ENCODE measurements at regions not wholly inside any gene's neighbourhood (a gene's known extent, or its start where the extent isn't known, plus 50 kb on each side); places are given as distances from the start of the nearest gene placed in this dataset.

GRCh38 chr2:22329211-22330154 lies 1055.5 kb upstream of the KLHL29 start:
- Histone ChIP-seq H3K4me3 (no peak overlapping the region), H3K9ac (ENCODE audit: low read depth in 2 of 2, low read length in 2 of 2) (no peak overlapping the region), H3K4me1 (no peaks in the 10 kb centered on the region), H3K36me3 (no peaks in the 10 kb centered on the region), H3K9me3 (no peaks in the 10 kb centered on the region), H3K27me3 (no peaks in the 10 kb centered on the region), H3K27ac (no peak overlapping the region)
- no peak for DNase-seq
- TF ChIP-seq, protein P1, sequence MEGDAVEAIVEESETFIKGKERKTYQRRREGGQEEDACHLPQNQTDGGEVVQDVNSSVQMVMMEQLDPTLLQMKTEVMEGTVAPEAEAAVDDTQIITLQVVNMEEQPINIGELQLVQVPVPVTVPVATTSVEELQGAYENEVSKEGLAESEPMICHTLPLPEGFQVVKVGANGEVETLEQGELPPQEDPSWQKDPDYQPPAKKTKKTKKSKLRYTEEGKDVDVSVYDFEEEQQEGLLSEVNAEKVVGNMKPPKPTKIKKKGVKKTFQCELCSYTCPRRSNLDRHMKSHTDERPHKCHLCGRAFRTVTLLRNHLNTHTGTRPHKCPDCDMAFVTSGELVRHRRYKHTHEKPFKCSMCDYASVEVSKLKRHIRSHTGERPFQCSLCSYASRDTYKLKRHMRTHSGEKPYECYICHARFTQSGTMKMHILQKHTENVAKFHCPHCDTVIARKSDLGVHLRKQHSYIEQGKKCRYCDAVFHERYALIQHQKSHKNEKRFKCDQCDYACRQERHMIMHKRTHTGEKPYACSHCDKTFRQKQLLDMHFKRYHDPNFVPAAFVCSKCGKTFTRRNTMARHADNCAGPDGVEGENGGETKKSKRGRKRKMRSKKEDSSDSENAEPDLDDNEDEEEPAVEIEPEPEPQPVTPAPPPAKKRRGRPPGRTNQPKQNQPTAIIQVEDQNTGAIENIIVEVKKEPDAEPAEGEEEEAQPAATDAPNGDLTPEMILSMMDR (IDR thresholded peaks at IDR 0.05), result no peak
- intact Hi-C loops (cut with DNase I), result no loop called here

- H3K27me3 ChIP-seq, result no peaks in the 10 kb centered on the region
- H3K4me3 ChIP-seq, result no peak overlapping the region
- TF ChIP-seq, protein P1 (IDR thresholded peaks at IDR 0.05), result no peak
- no peaks in the 10 kb centered on the region for H3K36me3 ChIP-seq
- DNase-seq, result no peak
- H3K4me1 ChIP-seq, result no peaks in the 10 kb centered on the region
- no peak overlapping the region for H3K9ac ChIP-seq (ENCODE audit: low read depth in 2 of 2, low read length in 2 of 2)
- H3K9me3 ChIP-seq, result no peaks in the 10 kb centered on the region
- no peak overlapping the region for H3K27ac ChIP-seq
- intact Hi-C loops (cut with DNase I), result no loop called here
Observed at GRCh38 chr2:22336414-22336813, 1048.6 kb upstream of the KLHL29 start.

DNA sequence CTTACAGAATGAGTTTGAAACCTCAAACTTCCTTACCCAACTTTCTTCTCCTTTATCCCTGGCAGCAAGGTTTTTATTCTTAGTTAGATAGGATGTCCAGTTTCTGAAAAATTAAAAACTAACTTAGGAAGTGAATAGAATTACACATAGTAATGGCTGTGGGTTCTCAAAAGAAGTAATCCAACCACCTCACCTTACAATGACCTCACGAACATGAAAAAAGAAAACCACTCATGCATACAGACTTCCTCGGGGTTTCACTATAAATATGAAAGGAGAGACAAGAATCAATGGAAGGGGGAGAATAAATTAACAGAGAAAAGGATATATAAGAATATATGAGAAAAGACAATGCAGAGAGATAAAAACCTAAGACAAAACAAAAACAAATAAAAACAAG lies 1044.3 kb upstream of the KLHL29 start:
- H3K4me1 ChIP-seq, result no peaks in the 10 kb centered on the region
- intact Hi-C loops (cut with DNase I), result no loop called here
- TF ChIP-seq, protein P1 (IDR thresholded peaks at IDR 0.05), result no peak
- no peaks in the 10 kb centered on the region for H3K9me3 ChIP-seq
- H3K36me3 ChIP-seq, result no peaks in the 10 kb centered on the region
- no peak overlapping the region for H3K27ac ChIP-seq
- no peak overlapping the region for H3K9ac ChIP-seq (ENCODE audit: low read depth in 2 of 2, low read length in 2 of 2)
- H3K4me3 ChIP-seq, result no peak overlapping the region
- no peaks in the 10 kb centered on the region for H3K27me3 ChIP-seq
- no peak for DNase-seq

DNA sequence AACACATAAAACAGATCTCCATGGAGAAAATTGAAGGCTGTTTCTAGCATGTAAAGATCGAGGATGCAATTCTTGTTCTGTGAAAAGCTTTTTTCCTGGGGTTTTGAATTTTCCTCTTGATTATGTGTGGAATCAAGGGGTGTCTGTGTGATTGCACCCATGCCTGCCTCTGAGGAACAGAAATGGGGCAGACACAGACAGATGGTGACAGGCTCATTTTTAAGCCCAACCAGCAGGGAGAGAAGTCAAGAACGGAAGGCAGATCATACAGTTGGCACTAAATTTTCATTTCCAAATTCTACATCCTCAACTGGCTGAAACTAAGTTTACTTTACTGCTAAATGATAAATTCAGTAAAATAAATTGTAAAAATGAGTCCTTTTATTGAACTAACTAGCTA lies 1037.7 kb upstream of the KLHL29 start:
- intact Hi-C loops (cut with DNase I), result no loop called here
- Histone ChIP-seq H3K36me3 (no peaks in the 10 kb centered on the region), H3K4me1 (no peaks in the 10 kb centered on the region), H3K9ac (ENCODE audit: low read depth in 2 of 2, low read length in 2 of 2) (no peak overlapping the region), H3K9me3 (no peaks in the 10 kb centered on the region), H3K4me3 (no peak overlapping the region), H3K27me3 (no peaks in the 10 kb centered on the region), H3K27ac (no peak overlapping the region)
- TF ChIP-seq, protein P1 (IDR thresholded peaks at IDR 0.05), result no peak
- no peak for DNase-seq

DNA sequence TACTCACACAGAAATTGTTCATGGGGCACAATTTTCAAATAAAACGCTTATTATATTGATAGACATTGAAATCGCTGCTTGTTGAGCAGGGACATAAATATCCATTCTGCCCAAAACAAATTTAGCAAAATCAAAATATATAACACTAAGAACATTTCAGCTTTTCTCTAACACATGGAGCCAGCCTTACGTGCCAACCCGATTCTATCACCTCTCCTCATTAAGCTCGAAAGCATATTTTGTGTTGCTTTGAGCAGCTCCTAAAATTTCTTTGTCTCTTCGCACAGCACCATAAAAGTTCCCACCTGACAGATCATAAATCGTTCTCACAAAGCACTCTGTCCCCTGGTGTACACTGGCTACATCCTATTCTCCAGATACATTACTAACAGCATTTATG lies 1034.4 kb upstream of the KLHL29 start:
- no peak overlapping the region for H3K27ac ChIP-seq
- DNase-seq, result no peak
- H3K4me3 ChIP-seq, result no peak overlapping the region
- no peaks in the 10 kb centered on the region for H3K9me3 ChIP-seq
- H3K9ac ChIP-seq (ENCODE audit: low read depth in 2 of 2, low read length in 2 of 2), result no peak overlapping the region
- TF ChIP-seq, protein P1 (IDR thresholded peaks at IDR 0.05), result no peak
- no peaks in the 10 kb centered on the region for H3K27me3 ChIP-seq
- intact Hi-C loops (cut with DNase I), result loop anchor here (10.0 kb wide), 1 partner anchor 994 kb away; no protein-coding TSS in a partner anchor
- H3K4me1 ChIP-seq, result no peaks in the 10 kb centered on the region
- no peaks in the 10 kb centered on the region for H3K36me3 ChIP-seq

Measured in colonic mucosa (tissue), 4 donors.